Osteoblast (primary cell): ENCODE measurements at regions not wholly inside any gene's neighbourhood (a gene's known extent, or its start where the extent isn't known, plus 50 kb on each side); places are given as distances from the start of the nearest gene placed in this dataset.

Source experiments
- DNase-seq: peaks from one replicate; pipeline ENCODE4 v3.0.0; 2011; ENCODE audit warnings: low spot score, mixed read lengths; ENCODE audit not compliant: insufficient read length; ENCODE audit errors: missing footprints
- H2AFZ ChIP-seq: 2 replicates; pipeline ENCODE4 v1.6.0; 2011; ENCODE audit warnings: mild to moderate bottlenecking, low read length
- H3K27ac ChIP-seq: 2 replicates; pipeline ENCODE4 v1.5.1; 2011; ENCODE audit warnings: mild to moderate bottlenecking, low read depth, low read length, moderate library complexity
- H3K27me3 ChIP-seq: 2 replicates; pipeline ENCODE4 v1.6.0; 2012; ENCODE audit warnings: mild to moderate bottlenecking, control low read depth, inconsistent platforms, low read length, moderate library complexity; ENCODE audit not compliant: insufficient read depth
- H3K36me3 ChIP-seq: 2 replicates; pipeline ENCODE4 v1.5.1; 2011; ENCODE audit warnings: mild to moderate bottlenecking, low read length, control low read depth, moderate library complexity; ENCODE audit not compliant: insufficient read depth
- H3K4me1 ChIP-seq: 2 replicates; pipeline ENCODE4 v1.5.1; 2011; ENCODE audit warnings: mild to moderate bottlenecking, low read length, control low read depth, moderate library complexity; ENCODE audit not compliant: insufficient read depth
- H3K4me2 ChIP-seq: 2 replicates; pipeline ENCODE4 v1.6.0; 2011; ENCODE audit warnings: mild to moderate bottlenecking, low read length; ENCODE audit not compliant: insufficient read depth
- H3K4me3 ChIP-seq: fragments of 200-600 bp; sonication (generic); 3 replicates; pipeline ENCODE4 v1.5.1; 2012; ENCODE audit warnings: mild to moderate bottlenecking, low read length, inconsistent platforms; ENCODE audit not compliant: insufficient read depth
- H3K79me2 ChIP-seq: 2 replicates; pipeline ENCODE4 v1.6.0; 2012; ENCODE audit warnings: mild to moderate bottlenecking, low read length, control low read depth, inconsistent platforms; ENCODE audit not compliant: insufficient read depth
- H3K9me3 ChIP-seq: 2 replicates; pipeline ENCODE4 v1.5.1; 2011; ENCODE audit warnings: low read depth, low read length, control low read depth
- H4K20me1 ChIP-seq: 2 replicates; pipeline ENCODE4 v1.6.0; 2012; ENCODE audit warnings: mild to moderate bottlenecking, low read length, control low read depth; ENCODE audit not compliant: insufficient read depth
- CTCF ChIP-seq: IDR thresholded peaks from 2 replicates; pipeline ENCODE4 v1.5.1; 2011; ENCODE audit warnings: mild to moderate bottlenecking, low read depth, low read length, moderate library complexity; ENCODE audit errors: extremely low read depth

GRCh38 chr6:109242925-109243324 lies 139.3 kb downstream of the CD164 start:
- Histone ChIP-seq H3K4me1 (peaks cover 44% of the 10 kb centered on the region), H4K20me1 (no peaks in the 10 kb centered on the region), H3K36me3 (no peaks in the 10 kb centered on the region), H3K9me3 (no peaks in the 10 kb centered on the region), H3K4me3 (no peak overlapping the region), H3K79me2 (no peaks in the 10 kb centered on the region), H3K27me3 (no peaks in the 10 kb centered on the region), H3K27ac (no peak overlapping the region), H2AFZ (no peak overlapping the region), H3K4me2 (no peak overlapping the region)
- DNase-seq, result peak; percentile 90
- TF ChIP-seq CTCF, result no peak

- H3K27ac ChIP-seq, result peak overlapping the region; percentile 72
- H3K79me2 ChIP-seq, result no peaks in the 10 kb centered on the region
- no peaks in the 10 kb centered on the region for H3K27me3 ChIP-seq
- no peak for TF ChIP-seq CTCF
- H3K9me3 ChIP-seq, result no peaks in the 10 kb centered on the region
- H3K4me2 ChIP-seq, result no peak overlapping the region
- DNase-seq, result no peak
- no peaks in the 10 kb centered on the region for H4K20me1 ChIP-seq
- H3K36me3 ChIP-seq, result no peaks in the 10 kb centered on the region
- no peak overlapping the region for H3K4me3 ChIP-seq
- no peak overlapping the region for H2AFZ ChIP-seq
- H3K4me1 ChIP-seq, result peaks cover 51% of the 10 kb centered on the region
Measured at GRCh38 chr6:109242029-109242428, 140.2 kb downstream of the CD164 start.

- H3K4me3 ChIP-seq, result no peak overlapping the region
- H3K4me2 ChIP-seq, result peak overlapping the region; percentile 23
- TF ChIP-seq CTCF, result no peak
- H3K9me3 ChIP-seq, result no peaks in the 10 kb centered on the region
- H3K4me1 ChIP-seq, result peaks cover 53% of the 10 kb centered on the region
- peak overlapping the region; percentile 72 for H3K27ac ChIP-seq
- H3K79me2 ChIP-seq, result no peaks in the 10 kb centered on the region
- DNase-seq, result no peak
- H2AFZ ChIP-seq, result no peak overlapping the region
- H4K20me1 ChIP-seq, result no peaks in the 10 kb centered on the region
- H3K27me3 ChIP-seq, result no peaks in the 10 kb centered on the region
- H3K36me3 ChIP-seq, result no peaks in the 10 kb centered on the region
Measured at GRCh38 chr6:109241199-109241598, 141.1 kb downstream of the CD164 start.

- Histone ChIP-seq H3K79me2 (no peaks in the 10 kb centered on the region), H3K4me1 (peaks cover 53% of the 10 kb centered on the region), H3K4me2 (peak overlapping the region; percentile 23), H3K27ac (peak overlapping the region; percentile 72), H3K4me3 (no peak overlapping the region), H3K9me3 (no peaks in the 10 kb centered on the region), H4K20me1 (no peaks in the 10 kb centered on the region), H3K36me3 (no peaks in the 10 kb centered on the region), H3K27me3 (no peaks in the 10 kb centered on the region), H2AFZ (peak overlapping the region; percentile 81)
- TF ChIP-seq CTCF, result no peak
- no peak for DNase-seq
Measured at GRCh38 chr6:109240370-109241084, 141.7 kb downstream of the CD164 start.
